PFSK-1 (cell line): ENCODE measurements at regions not wholly inside any gene's neighbourhood (a gene's known extent, or its start where the extent isn't known, plus 50 kb on each side); places are given as distances from the start of the nearest gene placed in this dataset.

Experiments
- POLR2AphosphoS5 ChIP-seq: IDR thresholded peaks from 2 replicates; pipeline ENCODE4 v1.6.1; 2012; ENCODE audit warnings: low read depth, mild to moderate bottlenecking, control low read depth, low read length, moderate library complexity
- TAF1 ChIP-seq: IDR thresholded peaks from 2 replicates; pipeline ENCODE4 v1.6.1; 2012; ENCODE audit warnings: low read length, control low read depth, borderline replicate concordance; ENCODE audit not compliant: insufficient read depth

DNA sequence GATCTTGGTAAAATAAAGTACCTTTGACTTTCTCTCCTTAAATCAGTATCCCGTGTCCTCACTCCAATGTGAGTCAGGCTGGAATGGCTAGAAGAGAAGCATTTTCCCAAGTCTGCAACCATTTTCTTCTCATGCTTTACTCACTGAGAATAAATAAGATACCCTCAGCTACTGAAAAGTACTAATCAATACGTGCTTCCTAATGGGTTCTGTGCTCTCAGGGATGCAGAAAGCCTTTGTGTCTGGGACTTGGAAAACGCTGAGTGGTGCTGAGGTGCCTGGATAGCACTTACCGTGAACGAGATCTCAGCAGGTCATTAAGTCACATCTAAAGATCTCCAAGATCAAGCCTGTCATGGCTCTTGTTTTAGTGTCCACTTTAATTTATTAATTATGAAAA lies 672.3 kb upstream of the C16orf82 start:
- TF ChIP-seq POLR2AphosphoS5, result no peak
- no peak for TF ChIP-seq TAF1
